HEK293 (cell line): ENCODE measurements at regions not wholly inside any gene's neighbourhood (a gene's known extent, or its start where the extent isn't known, plus 50 kb on each side); places are given as distances from the start of the nearest gene placed in this dataset.

Experiments
- HOXA7 ChIP-seq: sonication (generic); formaldehyde crosslinking; IDR thresholded peaks from 2 replicates; pipeline ENCODE4 v1.8.1; 2022; ENCODE audit warnings: missing genetic modification reagents, borderline replicate concordance
- KLF16 ChIP-seq: fragments of 450-650 bp; formaldehyde crosslinking; IDR thresholded peaks from 2 replicates; pipeline ENCODE4 v1.5.1; 2017; ENCODE audit warnings: missing biosample characterization, missing genetic modification characterization
- KLF9 ChIP-seq: fragments of 450-650 bp; formaldehyde crosslinking; IDR thresholded peaks from 2 replicates; pipeline ENCODE4 v1.5.1; 2016; ENCODE audit warnings: missing biosample characterization, missing genetic modification characterization, low read depth
- TRIM28 ChIP-seq: IDR thresholded peaks from 2 replicates; pipeline ENCODE4 v1.6.1; 2011; ENCODE audit warnings: low read length, control low read depth, borderline replicate concordance
- ZNF138 ChIP-seq: fragments of 450-650 bp; formaldehyde crosslinking; IDR thresholded peaks from 2 replicates; pipeline ENCODE4 v1.5.1; 2016; ENCODE audit warnings: missing biosample characterization, missing genetic modification characterization, borderline replicate concordance
- ZNF274 ChIP-seq, 2 experiments: fragments of 200-500 bp in 1 of 2; fragments of 450-650 bp in 1 of 2; sonication (Bioruptor generic) in 1 of 2; formaldehyde crosslinking in 1 of 2; IDR thresholded peaks; 2 replicates each; pipeline versions ENCODE4 v1.5.1 to v1.6.1; 2014 to 2016; ENCODE audit warnings: borderline replicate concordance in 1 of 2, inconsistent platforms in 1 of 2, low read length in 1 of 2, missing biosample characterization in 1 of 2, missing genetic modification characterization in 1 of 2
- ZNF354C ChIP-seq: fragments of 450-650 bp; formaldehyde crosslinking; IDR thresholded peaks from 2 replicates; pipeline ENCODE4 v1.5.1; 2016; ENCODE audit warnings: missing biosample characterization, missing genetic modification characterization, low read depth, borderline replicate concordance
- ZNF76 ChIP-seq: fragments of 450-650 bp; formaldehyde crosslinking; IDR thresholded peaks from 2 replicates; pipeline ENCODE4; 2016; ENCODE audit warnings: low read depth, missing biosample characterization, missing genetic modification characterization, borderline replicate concordance
- ZNF830 ChIP-seq: fragments of 450-650 bp; IDR thresholded peaks from 2 replicates; pipeline ENCODE4 v1.5.0; 2018; ENCODE audit warnings: missing biosample characterization, missing genetic modification characterization, low read depth, mild to moderate bottlenecking, moderate library complexity
- TF ChIP-seq, protein P1 (sequence below): fragments of 450-650 bp; formaldehyde crosslinking; IDR thresholded peaks from 2 replicates; pipeline ENCODE4 v1.5.1; 2016; ENCODE audit warnings: missing biosample characterization, missing genetic modification characterization
- TF ChIP-seq, protein P2 (sequence below): fragments of 450-650 bp; formaldehyde crosslinking; IDR thresholded peaks from 2 replicates; pipeline ENCODE4 v1.5.1; 2016; ENCODE audit warnings: missing biosample characterization, missing genetic modification characterization

- TF ChIP-seq, protein P1, sequence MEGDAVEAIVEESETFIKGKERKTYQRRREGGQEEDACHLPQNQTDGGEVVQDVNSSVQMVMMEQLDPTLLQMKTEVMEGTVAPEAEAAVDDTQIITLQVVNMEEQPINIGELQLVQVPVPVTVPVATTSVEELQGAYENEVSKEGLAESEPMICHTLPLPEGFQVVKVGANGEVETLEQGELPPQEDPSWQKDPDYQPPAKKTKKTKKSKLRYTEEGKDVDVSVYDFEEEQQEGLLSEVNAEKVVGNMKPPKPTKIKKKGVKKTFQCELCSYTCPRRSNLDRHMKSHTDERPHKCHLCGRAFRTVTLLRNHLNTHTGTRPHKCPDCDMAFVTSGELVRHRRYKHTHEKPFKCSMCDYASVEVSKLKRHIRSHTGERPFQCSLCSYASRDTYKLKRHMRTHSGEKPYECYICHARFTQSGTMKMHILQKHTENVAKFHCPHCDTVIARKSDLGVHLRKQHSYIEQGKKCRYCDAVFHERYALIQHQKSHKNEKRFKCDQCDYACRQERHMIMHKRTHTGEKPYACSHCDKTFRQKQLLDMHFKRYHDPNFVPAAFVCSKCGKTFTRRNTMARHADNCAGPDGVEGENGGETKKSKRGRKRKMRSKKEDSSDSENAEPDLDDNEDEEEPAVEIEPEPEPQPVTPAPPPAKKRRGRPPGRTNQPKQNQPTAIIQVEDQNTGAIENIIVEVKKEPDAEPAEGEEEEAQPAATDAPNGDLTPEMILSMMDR (tag by site-specific recombination), result no peak
- TF ChIP-seq TRIM28, result no peak
- no peak for TF ChIP-seq ZNF830
- no peak for TF ChIP-seq ZNF354C (tag by site-specific recombination)
- TF ChIP-seq ZNF76 (tag by site-specific recombination), result no peak
- TF ChIP-seq, protein P2, sequence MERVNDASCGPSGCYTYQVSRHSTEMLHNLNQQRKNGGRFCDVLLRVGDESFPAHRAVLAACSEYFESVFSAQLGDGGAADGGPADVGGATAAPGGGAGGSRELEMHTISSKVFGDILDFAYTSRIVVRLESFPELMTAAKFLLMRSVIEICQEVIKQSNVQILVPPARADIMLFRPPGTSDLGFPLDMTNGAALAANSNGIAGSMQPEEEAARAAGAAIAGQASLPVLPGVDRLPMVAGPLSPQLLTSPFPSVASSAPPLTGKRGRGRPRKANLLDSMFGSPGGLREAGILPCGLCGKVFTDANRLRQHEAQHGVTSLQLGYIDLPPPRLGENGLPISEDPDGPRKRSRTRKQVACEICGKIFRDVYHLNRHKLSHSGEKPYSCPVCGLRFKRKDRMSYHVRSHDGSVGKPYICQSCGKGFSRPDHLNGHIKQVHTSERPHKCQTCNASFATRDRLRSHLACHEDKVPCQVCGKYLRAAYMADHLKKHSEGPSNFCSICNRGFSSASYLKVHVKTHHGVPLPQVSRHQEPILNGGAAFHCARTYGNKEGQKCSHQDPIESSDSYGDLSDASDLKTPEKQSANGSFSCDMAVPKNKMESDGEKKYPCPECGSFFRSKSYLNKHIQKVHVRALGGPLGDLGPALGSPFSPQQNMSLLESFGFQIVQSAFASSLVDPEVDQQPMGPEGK (tag by site-specific recombination), result no peak
- TF ChIP-seq KLF9 (tag by site-specific recombination), result no peak
- TF ChIP-seq HOXA7 (CRISPR knock-in tag), result no peak
- no peak for TF ChIP-seq ZNF274 (IDR thresholded peaks at IDR 0.05; ENCODE audit: low read length)
- TF ChIP-seq ZNF274 (tag by site-specific recombination; IDR thresholded peaks at IDR 0.05; ENCODE audit: borderline replicate concordance), result no peak
- TF ChIP-seq ZNF138, result no peak
- TF ChIP-seq KLF16, result no peak
Measured at GRCh38 chr4:84366161-84366560, 132.9 kb downstream of the NKX6-1 start.
